HEK293 (cell line): ENCODE measurements at regions not wholly inside any gene's neighbourhood (a gene's known extent, or its start where the extent isn't known, plus 50 kb on each side); places are given as distances from the start of the nearest gene placed in this dataset.
"Not testable (repeated sequence)": the region's sequence is repeated elsewhere in the genome, so short reads cannot be mapped to it uniquely, and the experiment has no call there.

Experiments
- CTCF ChIA-PET: fragments of 350-600 bp; formaldehyde crosslinking; extraction: SDS; loops from one replicate; lab custom pipeline; 2021; ENCODE audit warnings: antibody characterized with exemption; lab: Yijun Ruan, JAX
- POLR2A ChIA-PET: fragments of 300-600 bp; formaldehyde crosslinking; extraction: SDS; loops from one replicate; lab custom pipeline; 2020; ENCODE audit warnings: antibody characterized with exemption, inconsistent platforms; lab: Yijun Ruan, JAX
- H3K27ac ChIP-seq: fragments of 200-500 bp; sonication (Bioruptor generic); 2 replicates; pipeline ENCODE4 v1.5.1; 2014; ENCODE audit warnings: low read depth, low read length, control low read depth, inconsistent platforms; ENCODE audit errors: extremely low read depth
- H3K36me3 ChIP-seq, 2 experiments: fragments of 200-500 bp in 1 of 2; sonication (Bioruptor generic) in 1 of 2; 1 replicate in 1 of 2; 2 replicates in 1 of 2; pipeline ENCODE4 v1.5.1; 2014 to 2017; ENCODE audit warnings: inconsistent platforms in 2 of 2, low read length in 2 of 2; ENCODE audit not compliant: control insufficient read depth in 2 of 2, insufficient read depth in 1 of 2
- H3K4me1 ChIP-seq: fragments of 200-500 bp; sonication (Bioruptor generic); 2 replicates; pipeline ENCODE4 v1.5.1; 2014; ENCODE audit warnings: mild to moderate bottlenecking, low read length, inconsistent platforms; ENCODE audit not compliant: control insufficient read depth, insufficient read depth
- H3K4me3 ChIP-seq: 2 replicates; pipeline ENCODE4 v1.5.1; 2011; ENCODE audit warnings: low read depth, mild to moderate bottlenecking, control low read depth, low read length, moderate library complexity
- H3K9me3 ChIP-seq: fragments of 200-500 bp; sonication (Bioruptor generic); 2 replicates; pipeline ENCODE4 v1.5.1; 2014; ENCODE audit warnings: low read depth, low read length, inconsistent platforms; ENCODE audit not compliant: control insufficient read depth, insufficient read depth
- GLI2 ChIP-seq: fragments of 450-650 bp; formaldehyde crosslinking; IDR thresholded peaks from 2 replicates; pipeline ENCODE4; 2017; ENCODE audit warnings: missing biosample characterization, missing genetic modification characterization, low read depth, borderline replicate concordance
- GLI4 ChIP-seq: fragments of 450-650 bp; formaldehyde crosslinking; IDR thresholded peaks from 2 replicates; pipeline ENCODE4 v1.5.1; 2016; ENCODE audit warnings: missing biosample characterization, missing genetic modification characterization
- IKZF3 ChIP-seq: fragments of 450-650 bp; IDR thresholded peaks from 2 replicates; pipeline ENCODE4 v1.5.0; 2018; ENCODE audit warnings: missing biosample characterization, mild to moderate bottlenecking, missing genetic modification characterization, moderate library complexity
- KLF1 ChIP-seq: fragments of 450-650 bp; formaldehyde crosslinking; IDR thresholded peaks from 2 replicates; pipeline ENCODE4 v1.5.1; 2016; ENCODE audit warnings: missing biosample characterization, missing genetic modification characterization
- KLF8 ChIP-seq: fragments of 450-650 bp; formaldehyde crosslinking; IDR thresholded peaks from 2 replicates; pipeline ENCODE4 v1.5.1; 2016; ENCODE audit warnings: missing biosample characterization, missing genetic modification characterization
- SETDB1 ChIP-seq: IDR thresholded peaks from one replicate; pipeline ENCODE4 v1.6.1; 2017; ENCODE audit warnings: mild to moderate bottlenecking, low read length, moderate library complexity, mixed read lengths; ENCODE audit not compliant: insufficient read length
- ZBTB1 ChIP-seq: fragments of 450-650 bp; formaldehyde crosslinking; IDR thresholded peaks from 2 replicates; pipeline ENCODE4 v1.5.1; 2016; ENCODE audit warnings: missing biosample characterization, missing genetic modification characterization
- ZBTB21 ChIP-seq: fragments of 450-650 bp; formaldehyde crosslinking; IDR thresholded peaks from 2 replicates; pipeline ENCODE4 v1.5.1; 2017; ENCODE audit warnings: missing biosample characterization, missing genetic modification characterization
- ZBTB49 ChIP-seq: fragments of 450-650 bp; formaldehyde crosslinking; IDR thresholded peaks from 2 replicates; pipeline ENCODE4 v1.5.1; 2016; ENCODE audit warnings: missing biosample characterization, missing genetic modification characterization, low read depth
- ZIC2 ChIP-seq: fragments of 450-650 bp; formaldehyde crosslinking; IDR thresholded peaks from 2 replicates; pipeline ENCODE4 v1.5.1; 2016; ENCODE audit warnings: missing biosample characterization, missing genetic modification characterization
- ZNF175 ChIP-seq: fragments of 450-650 bp; formaldehyde crosslinking; IDR thresholded peaks from 2 replicates; pipeline ENCODE4 v1.5.1; 2016; ENCODE audit warnings: missing biosample characterization, missing genetic modification characterization
- ZNF23 ChIP-seq: fragments of 450-650 bp; formaldehyde crosslinking; IDR thresholded peaks from 2 replicates; pipeline ENCODE4 v1.5.1; 2016; ENCODE audit warnings: missing biosample characterization, missing genetic modification characterization, borderline replicate concordance
- ZNF266 ChIP-seq: fragments of 450-650 bp; formaldehyde crosslinking; IDR thresholded peaks from 2 replicates; pipeline ENCODE4 v1.5.1; 2016; ENCODE audit warnings: missing biosample characterization, missing genetic modification characterization, low read depth
- ZNF488 ChIP-seq: fragments of 450-650 bp; formaldehyde crosslinking; IDR thresholded peaks from 2 replicates; pipeline ENCODE4 v1.5.1; 2016; ENCODE audit warnings: missing biosample characterization, missing genetic modification characterization
- ZNF501 ChIP-seq: fragments of 450-650 bp; formaldehyde crosslinking; IDR thresholded peaks from 2 replicates; pipeline ENCODE4 v1.5.1; 2016; ENCODE audit warnings: missing biosample characterization, missing genetic modification characterization
- ZNF521 ChIP-seq: fragments of 450-650 bp; formaldehyde crosslinking; IDR thresholded peaks from 2 replicates; pipeline ENCODE4 v1.5.1; 2017; ENCODE audit warnings: missing biosample characterization, mild to moderate bottlenecking, missing genetic modification characterization
- ZNF529 ChIP-seq: fragments of 450-650 bp; formaldehyde crosslinking; IDR thresholded peaks from 2 replicates; pipeline ENCODE4 v1.5.1; 2017; ENCODE audit warnings: missing genetic modification characterization, missing biosample characterization; ENCODE audit not compliant: insufficient replicate concordance
- ZNF544 ChIP-seq: fragments of 450-650 bp; formaldehyde crosslinking; IDR thresholded peaks from 2 replicates; pipeline ENCODE4 v1.5.0; 2017; ENCODE audit warnings: missing biosample characterization, missing genetic modification characterization
- ZNF621 ChIP-seq: fragments of 450-650 bp; formaldehyde crosslinking; IDR thresholded peaks from 2 replicates; pipeline ENCODE4 v1.5.1; 2017; ENCODE audit warnings: missing biosample characterization, missing genetic modification characterization
- ZNF776 ChIP-seq: fragments of 450-650 bp; formaldehyde crosslinking; IDR thresholded peaks from 2 replicates; pipeline ENCODE4 v1.5.0; 2017; ENCODE audit warnings: missing biosample characterization, missing genetic modification characterization, borderline replicate concordance
- ZSCAN23 ChIP-seq: fragments of 450-650 bp; formaldehyde crosslinking; IDR thresholded peaks from 2 replicates; pipeline ENCODE4 v1.5.1; 2016; ENCODE audit warnings: missing biosample characterization, missing genetic modification characterization

- TF ChIP-seq ZNF776 (tag by site-specific recombination) (no peak), ZNF521 (no peak)
These were observed 146.8 kb upstream of the TMPRSS15 start (continued) for GRCh38 chr21:18550361-18550760.

GRCh38 chr21:18553786-18554185 lies 150.2 kb upstream of the TMPRSS15 start:
- no peaks in the 10 kb centered on the region; the same call in 1 of the 2 replicates for H3K9me3 ChIP-seq
- H3K36me3 ChIP-seq = no peaks in the 10 kb centered on the region
- no peak overlapping the region for H3K27ac ChIP-seq
- no peaks in the 10 kb centered on the region for H3K4me1 ChIP-seq
- H3K4me3 ChIP-seq = no peak overlapping the region
- ChIA-PET POLR2A (no interaction called here), CTCF (no interaction called here)
- TF ChIP-seq GLI4 (tag by site-specific recombination) (no peak), ZIC2 (tag by site-specific recombination) (no peak), ZNF529 (no peak), ZBTB1 (no peak), KLF8 (no peak), ZNF488 (tag by site-specific recombination) (no peak), ZNF501 (tag by site-specific recombination) (no peak), ZNF621 (tag by site-specific recombination) (no peak), ZSCAN23 (no peak), ZBTB49 (tag by site-specific recombination) (no peak), ZNF175 (tag by site-specific recombination) (no peak), IKZF3 (no peak), ZNF266 (no peak), ZBTB21 (no peak), KLF1 (tag by site-specific recombination) (no peak), ZNF23 (no peak), ZNF544 (tag by site-specific recombination) (no peak), GLI2 (tag by site-specific recombination) (no peak), SETDB1 (no peak)

GRCh38 chr21:18567770-18568169 lies 164.2 kb upstream of the TMPRSS15 start:
- H3K4me1 ChIP-seq, POLR2A ChIA-PET, H3K36me3 ChIP-seq, H3K9me3 ChIP-seq, H3K27ac ChIP-seq, H3K4me3 ChIP-seq: not testable (repeated sequence)
- CTCF ChIA-PET = interaction anchor here (0.7 kb wide), 1 partner anchor 377 kb away, joined by 3 read pairs; no protein-coding TSS in a partner anchor
